Fibroblast of the aortic adventitia (primary cell): ENCODE measurements at regions not wholly inside any gene's neighbourhood (a gene's known extent, or its start where the extent isn't known, plus 50 kb on each side); places are given as distances from the start of the nearest gene placed in this dataset.

Source experiments
- DNase-seq: peaks from one replicate; pipeline ENCODE4 v3.0.0-alpha.2; 2010; ENCODE audit warnings: low read depth
- H3K4me3 ChIP-seq: 2 replicates; pipeline ENCODE4 v1.5.1; 2011; ENCODE audit warnings: low read depth, mild to moderate bottlenecking, control low read depth, low read length, moderate library complexity
- CTCF ChIP-seq: IDR thresholded peaks from 2 replicates; pipeline ENCODE4 v1.5.1; 2011; ENCODE audit warnings: mild to moderate bottlenecking, low read length, control low read depth, inconsistent platforms; ENCODE audit not compliant: insufficient read depth

- DNase-seq = no peak
- TF ChIP-seq CTCF = no peak
- H3K4me3 ChIP-seq = no peak overlapping the region
These were observed 252.1 kb upstream of the SLC14A2 start for GRCh38 chr18:45363196-45363595.

- DNase-seq = no peak
- no peak overlapping the region for H3K4me3 ChIP-seq
- no peak for TF ChIP-seq CTCF
These were observed 249.4 kb upstream of the SLC14A2 start for GRCh38 chr18:45365835-45366234.

GRCh38 chr18:45370255-45371010 lies 244.8 kb upstream of the SLC14A2 start:
- DNase-seq = no peak
- H3K4me3 ChIP-seq = no peak overlapping the region
- no peak for TF ChIP-seq CTCF

GRCh38 chr18:45373286-45373880 lies 241.9 kb upstream of the SLC14A2 start:
- no peak for TF ChIP-seq CTCF
- no peak overlapping the region for H3K4me3 ChIP-seq
- no peak for DNase-seq

GRCh38 chr18:45374236-45374635 lies 241.0 kb upstream of the SLC14A2 start:
- no peak for TF ChIP-seq CTCF
- no peak overlapping the region for H3K4me3 ChIP-seq
- DNase-seq = no peak

GRCh38 chr18:45374878-45375630 lies 240.2 kb upstream of the SLC14A2 start:
- no peak for TF ChIP-seq CTCF
- DNase-seq = no peak
- no peak overlapping the region for H3K4me3 ChIP-seq
